GM10266 (cell line): ENCODE measurements at regions not wholly inside any gene's neighbourhood (a gene's known extent, or its start where the extent isn't known, plus 50 kb on each side); places are given as distances from the start of the nearest gene placed in this dataset.

Source experiments
- DNase-seq: peaks from one replicate; pipeline ENCODE4 v3.0.0; 2012; ENCODE audit errors: extremely low spot score
- CTCF ChIP-seq: IDR thresholded peaks from 2 replicates; pipeline ENCODE4 v1.5.1; 2012; ENCODE audit warnings: mild to moderate bottlenecking, low read depth; ENCODE audit not compliant: control insufficient read depth, insufficient read depth; ENCODE audit errors: missing control alignments

GRCh38 chr11:119957951-119958350 lies 180.0 kb downstream of the TRIM29 start:
- no peak for TF ChIP-seq CTCF
- DNase-seq: no peak

GRCh38 chr11:119952441-119952840 lies 185.5 kb downstream of the TRIM29 start:
- TF ChIP-seq CTCF: no peak
- no peak for DNase-seq

GRCh38 chr11:119943298-119943655 lies 194.6 kb downstream of the TRIM29 start:
- no peak for TF ChIP-seq CTCF

GRCh38 chr11:119942583-119943297 lies 195.2 kb downstream of the TRIM29 start:
- TF ChIP-seq CTCF: no peak

More at GRCh38 chr11:119943298-119943655, 194.6 kb downstream of the TRIM29 start:
- no peak for DNase-seq

GRCh38 chr11:119941636-119942411 lies 196.1 kb downstream of the TRIM29 start:
- TF ChIP-seq CTCF: no peak
- DNase-seq: no peak

More at GRCh38 chr11:119942583-119943297, 195.2 kb downstream of the TRIM29 start:
- no peak for DNase-seq

GRCh38 chr11:119941171-119941570 lies 196.7 kb downstream of the TRIM29 start:
- no peak for DNase-seq
- TF ChIP-seq CTCF: no peak
